ENCODE measurements at regions not wholly inside any gene's neighbourhood (a gene's known extent, or its start where the extent isn't known, plus 50 kb on each side); places are given as distances from the start of the nearest gene placed in this dataset.

DNA sequence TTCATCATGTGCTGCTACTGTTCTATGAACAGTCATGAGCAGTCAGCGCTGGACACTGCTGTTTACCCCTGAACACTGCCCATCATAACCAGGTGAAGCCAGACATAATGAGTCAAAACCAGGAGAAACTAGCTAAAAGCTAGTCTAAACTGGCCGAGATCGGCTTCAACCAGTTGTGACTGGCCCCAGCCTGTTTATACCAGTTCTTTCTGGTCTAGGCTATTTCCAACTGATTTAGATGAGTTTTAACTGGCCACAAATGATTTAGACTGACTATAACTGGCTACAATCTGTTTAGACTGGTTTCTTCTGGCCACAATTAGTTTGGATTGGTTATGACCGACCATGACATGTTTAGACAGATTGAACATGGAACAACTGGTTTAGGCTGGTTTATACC lies 348.3 kb upstream of the CAMK1G start:
- DNase-seq (ENCODE audit: low read depth, low spot score) = no peak
- in situ Hi-C loops (cut with HindIII; ENCODE audit: low pct_unique_long_range_greater_than_20kb, low sequenced_read_pairs) = no loop called here

- DNase-seq (ENCODE audit: low read depth, low spot score) = no peak
- in situ Hi-C loops (cut with HindIII; ENCODE audit: low pct_unique_long_range_greater_than_20kb, low sequenced_read_pairs) = no loop called here
Observed at GRCh38 chr1:209238356-209238755, 345.2 kb upstream of the CAMK1G start.

DNA sequence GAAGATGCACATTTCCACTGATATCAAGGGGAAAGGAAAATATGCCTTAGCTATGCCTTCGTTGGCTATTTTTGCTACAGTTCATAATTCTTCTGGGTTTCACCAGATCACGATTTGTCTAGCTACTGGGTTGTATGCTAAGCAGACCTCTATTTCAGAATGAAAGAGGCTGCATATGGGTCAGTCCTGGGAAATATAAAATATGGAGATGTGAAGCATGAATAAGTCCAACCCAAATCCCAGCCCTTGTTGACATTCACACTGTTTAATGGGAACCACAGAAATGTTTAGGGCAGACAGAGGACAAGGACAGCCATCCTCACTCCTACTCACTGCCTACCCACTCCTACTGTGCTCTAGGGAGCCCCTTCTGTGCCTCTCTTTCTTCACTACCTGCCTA lies 343.2 kb upstream of the CAMK1G start:
- no peak for DNase-seq (ENCODE audit: low read depth, low spot score)
- in situ Hi-C loops (cut with HindIII; ENCODE audit: low pct_unique_long_range_greater_than_20kb, low sequenced_read_pairs) = no loop called here

- DNase-seq (ENCODE audit: low read depth, low spot score) = no peak
- in situ Hi-C loops (cut with HindIII; ENCODE audit: low pct_unique_long_range_greater_than_20kb, low sequenced_read_pairs) = no loop called here
Observed at GRCh38 chr1:209241487-209241886, 342.0 kb upstream of the CAMK1G start.

GRCh38 chr1:209248649-209249279 lies 334.8 kb upstream of the CAMK1G start:
- peak; percentile 70 for DNase-seq (ENCODE audit: low read depth, low spot score)
- in situ Hi-C loops (cut with HindIII; ENCODE audit: low pct_unique_long_range_greater_than_20kb, low sequenced_read_pairs) = no loop called here

DNA sequence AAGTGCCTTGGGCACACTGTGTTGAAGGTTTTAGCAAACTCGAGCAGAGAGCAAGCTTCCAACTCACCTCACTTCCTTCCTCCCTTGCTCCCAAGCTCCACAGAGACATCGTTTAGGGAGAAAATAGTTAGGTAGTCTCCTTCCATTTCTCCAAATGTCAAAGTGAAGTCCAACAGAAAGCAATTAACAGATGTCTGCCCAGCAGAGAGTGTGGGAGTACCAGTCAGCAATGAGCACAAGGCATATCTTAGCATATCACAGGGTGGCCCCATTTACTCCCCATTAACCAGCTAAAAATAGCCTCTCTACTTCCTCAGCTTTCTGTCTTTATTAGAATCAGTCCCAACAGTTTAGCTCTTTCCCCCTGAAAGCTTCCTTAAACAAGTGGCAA lies 334.2 kb upstream of the CAMK1G start:
- in situ Hi-C loops (cut with HindIII; ENCODE audit: low pct_unique_long_range_greater_than_20kb, low sequenced_read_pairs) = no loop called here

GRCh38 chr1:209249785-209250440 lies 333.6 kb upstream of the CAMK1G start:
- no peak for DNase-seq (ENCODE audit: low read depth, low spot score)
- in situ Hi-C loops (cut with HindIII; ENCODE audit: low pct_unique_long_range_greater_than_20kb, low sequenced_read_pairs) = no loop called here

More for the DNA sequence above, 334.2 kb upstream of the CAMK1G start:
- no peak for DNase-seq (ENCODE audit: low read depth, low spot score)

GRCh38 chr1:209250861-209251636 lies 332.5 kb upstream of the CAMK1G start:
- no peak for DNase-seq (ENCODE audit: low read depth, low spot score)
- in situ Hi-C loops (cut with HindIII; ENCODE audit: low pct_unique_long_range_greater_than_20kb, low sequenced_read_pairs) = no loop called here

GRCh38 chr1:209256766-209257350 lies 326.7 kb upstream of the CAMK1G start:
- in situ Hi-C loops (cut with HindIII; ENCODE audit: low pct_unique_long_range_greater_than_20kb, low sequenced_read_pairs) = no loop called here
- no peak for DNase-seq (ENCODE audit: low read depth, low spot score)

- DNase-seq (ENCODE audit: low read depth, low spot score) = no peak
- in situ Hi-C loops (cut with HindIII; ENCODE audit: low pct_unique_long_range_greater_than_20kb, low sequenced_read_pairs) = no loop called here
Observed at GRCh38 chr1:209257454-209257853, 326.1 kb upstream of the CAMK1G start.

GRCh38 chr1:209260136-209260535 lies 323.4 kb upstream of the CAMK1G start:
- DNase-seq (ENCODE audit: low read depth, low spot score) = no peak
- in situ Hi-C loops (cut with HindIII; ENCODE audit: low pct_unique_long_range_greater_than_20kb, low sequenced_read_pairs) = no loop called here

DNA sequence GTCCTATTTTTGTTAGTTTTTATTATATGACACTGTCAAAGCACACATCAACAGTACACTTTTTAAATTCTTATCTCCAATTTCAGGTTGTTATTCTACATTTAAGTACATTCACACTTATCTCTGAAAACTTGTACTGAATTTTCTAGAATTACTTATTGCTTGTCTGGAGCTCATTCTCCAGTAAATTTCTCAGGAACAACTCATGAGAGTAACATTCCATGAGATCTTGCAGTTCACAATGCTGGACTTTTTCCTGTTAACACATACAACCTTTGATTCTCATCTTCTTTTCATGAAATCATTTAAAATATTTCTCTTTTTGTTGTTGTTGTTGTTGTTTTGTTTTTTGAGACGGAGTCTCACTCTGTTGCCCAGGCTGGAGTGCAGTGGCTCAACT lies 320.9 kb upstream of the CAMK1G start:
- in situ Hi-C loops (cut with HindIII; ENCODE audit: low pct_unique_long_range_greater_than_20kb, low sequenced_read_pairs) = no loop called here
- no peak for DNase-seq (ENCODE audit: low read depth, low spot score)

DNA sequence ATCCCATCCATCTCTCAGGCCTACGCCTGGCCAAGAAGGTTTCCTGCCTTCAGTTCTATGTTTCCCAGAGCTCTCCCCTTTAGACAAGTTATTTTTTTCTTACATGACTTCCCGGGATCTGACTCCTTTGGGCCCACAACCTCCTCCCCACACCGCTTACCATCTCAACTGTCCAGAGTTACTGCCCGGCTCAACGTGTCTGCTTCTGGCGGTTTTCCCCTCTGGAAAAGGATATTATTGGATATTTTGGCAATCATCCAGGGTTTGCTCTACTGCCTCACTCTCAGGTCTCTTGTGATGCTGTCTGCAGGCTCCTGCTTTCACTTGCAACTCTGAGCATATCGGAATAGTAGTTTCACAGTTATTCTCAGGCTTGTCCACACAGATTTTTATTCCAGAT lies 318.2 kb upstream of the CAMK1G start:
- no peak for DNase-seq (ENCODE audit: low read depth, low spot score)
- in situ Hi-C loops (cut with HindIII; ENCODE audit: low pct_unique_long_range_greater_than_20kb, low sequenced_read_pairs) = no loop called here

GRCh38 chr1:209266590-209267205 lies 316.8 kb upstream of the CAMK1G start:
- in situ Hi-C loops (cut with HindIII; ENCODE audit: low pct_unique_long_range_greater_than_20kb, low sequenced_read_pairs) = no loop called here
- DNase-seq (ENCODE audit: low read depth, low spot score) = no peak

GRCh38 chr1:209267968-209268367 lies 315.5 kb upstream of the CAMK1G start:
- no peak for DNase-seq (ENCODE audit: low read depth, low spot score)
- in situ Hi-C loops (cut with HindIII; ENCODE audit: low pct_unique_long_range_greater_than_20kb, low sequenced_read_pairs) = no loop called here

GRCh38 chr1:209268479-209268878 lies 315.0 kb upstream of the CAMK1G start:
- no peak for DNase-seq (ENCODE audit: low read depth, low spot score)
- in situ Hi-C loops (cut with HindIII; ENCODE audit: low pct_unique_long_range_greater_than_20kb, low sequenced_read_pairs) = no loop called here

DNA sequence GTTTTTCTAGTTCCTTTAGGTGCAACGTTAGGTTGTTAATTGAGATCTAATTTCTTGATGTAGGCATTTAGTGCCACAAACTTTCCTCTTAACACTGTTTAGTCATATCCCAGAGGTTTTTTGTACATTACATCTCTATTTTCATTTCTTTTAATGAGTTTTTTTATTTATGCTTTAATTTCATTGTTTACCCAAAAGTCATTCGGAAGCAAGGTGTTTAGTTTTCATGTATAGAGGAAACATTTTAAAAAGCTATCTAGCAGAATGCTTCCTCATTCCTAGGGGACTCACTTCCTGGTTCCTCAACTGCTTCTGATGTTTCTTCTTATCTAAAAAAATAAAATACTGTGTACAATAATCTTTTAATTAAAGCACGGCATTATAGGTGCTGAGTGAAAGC lies 307.2 kb upstream of the CAMK1G start:
- no peak for DNase-seq (ENCODE audit: low read depth, low spot score)
- in situ Hi-C loops (cut with HindIII; ENCODE audit: low pct_unique_long_range_greater_than_20kb, low sequenced_read_pairs) = no loop called here

- no peak for DNase-seq (ENCODE audit: low read depth, low spot score)
- in situ Hi-C loops (cut with HindIII; ENCODE audit: low pct_unique_long_range_greater_than_20kb, low sequenced_read_pairs) = no loop called here
Observed at GRCh38 chr1:209277662-209278061, 305.9 kb upstream of the CAMK1G start.

All from SK-MEL-5 (cell line).